HL-60/S4 (cell line): ENCODE measurements at regions not wholly inside any gene's neighbourhood (a gene's known extent, or its start where the extent isn't known, plus 50 kb on each side); places are given as distances from the start of the nearest gene placed in this dataset.

Experiments used
- in situ Hi-C: fragments of 300-500 bp; cut with MboI; formaldehyde crosslinking; loops from 2 replicates; pipeline ENCODE4 v1.14.3; 2022; ENCODE audit warnings: low sequenced_read_pairs

- in situ Hi-C loops: no loop called here
Observed at GRCh38 chr20:60352017-60352416, 393.8 kb downstream of the CDH26 start.

- in situ Hi-C loops: no loop called here
Observed at GRCh38 chr20:60352596-60352995, 394.4 kb downstream of the CDH26 start.

- in situ Hi-C loops: no loop called here
Observed at GRCh38 chr20:60354024-60354580, 395.9 kb downstream of the CDH26 start.

- in situ Hi-C loops: no loop called here
Observed at GRCh38 chr20:60358101-60358500, 399.9 kb downstream of the CDH26 start.

GRCh38 chr20:60359010-60359409 is 400.8 kb downstream of the CDH26 start:
- in situ Hi-C loops: no loop called here

GRCh38 chr20:60361761-60362395 is 403.7 kb downstream of the CDH26 start:
- in situ Hi-C loops: no loop called here

GRCh38 chr20:60362531-60362930 is 404.3 kb downstream of the CDH26 start:
- in situ Hi-C loops: no loop called here

GRCh38 chr20:60363698-60364097 is 405.5 kb downstream of the CDH26 start:
- in situ Hi-C loops: no loop called here

GRCh38 chr20:60365064-60365666 is 406.9 kb downstream of the CDH26 start:
- in situ Hi-C loops: no loop called here

GRCh38 chr20:60365882-60366281 is 407.7 kb downstream of the CDH26 start:
- in situ Hi-C loops: no loop called here

- in situ Hi-C loops: no loop called here
Observed at GRCh38 chr20:60371384-60371783, 413.2 kb downstream of the CDH26 start.

GRCh38 chr20:60372275-60372674 is 414.1 kb downstream of the CDH26 start:
- in situ Hi-C loops: no loop called here

- in situ Hi-C loops: no loop called here
Observed at GRCh38 chr20:60372822-60373221, 414.6 kb downstream of the CDH26 start.

- in situ Hi-C loops: no loop called here
Observed at GRCh38 chr20:60378620-60379019, 420.4 kb downstream of the CDH26 start.

GRCh38 chr20:60381643-60382400 is 423.6 kb downstream of the CDH26 start:
- in situ Hi-C loops: no loop called here

- in situ Hi-C loops: no loop called here
Observed at GRCh38 chr20:60389441-60389840, 431.2 kb downstream of the CDH26 start.

- in situ Hi-C loops: no loop called here
Observed at GRCh38 chr20:60389882-60390281, 431.7 kb downstream of the CDH26 start.

- in situ Hi-C loops: no loop called here
Observed at GRCh38 chr20:60395991-60396390, 437.8 kb downstream of the CDH26 start.

GRCh38 chr20:60400567-60400966 is 442.3 kb downstream of the CDH26 start:
- in situ Hi-C loops: no loop called here

GRCh38 chr20:60402189-60403058 is 444.2 kb downstream of the CDH26 start:
- in situ Hi-C loops: no loop called here
